GM12875 (cell line): ENCODE measurements at regions not wholly inside any gene's neighbourhood (a gene's known extent, or its start where the extent isn't known, plus 50 kb on each side); places are given as distances from the start of the nearest gene placed in this dataset.

Experiments
- H3K4me3 ChIP-seq: one replicate; pipeline ENCODE4 v1.5.1; 2011; ENCODE audit warnings: low read depth, low read length, control low read depth
- TF ChIP-seq, protein P1 (sequence below): IDR thresholded peaks from 2 replicates; pipeline ENCODE4 v1.5.1; 2011; ENCODE audit warnings: low read depth, mild to moderate bottlenecking, control low read depth, inconsistent platforms, low read length, moderate library complexity, borderline replicate concordance; ENCODE audit not compliant: insufficient read depth

- TF ChIP-seq, protein P1, sequence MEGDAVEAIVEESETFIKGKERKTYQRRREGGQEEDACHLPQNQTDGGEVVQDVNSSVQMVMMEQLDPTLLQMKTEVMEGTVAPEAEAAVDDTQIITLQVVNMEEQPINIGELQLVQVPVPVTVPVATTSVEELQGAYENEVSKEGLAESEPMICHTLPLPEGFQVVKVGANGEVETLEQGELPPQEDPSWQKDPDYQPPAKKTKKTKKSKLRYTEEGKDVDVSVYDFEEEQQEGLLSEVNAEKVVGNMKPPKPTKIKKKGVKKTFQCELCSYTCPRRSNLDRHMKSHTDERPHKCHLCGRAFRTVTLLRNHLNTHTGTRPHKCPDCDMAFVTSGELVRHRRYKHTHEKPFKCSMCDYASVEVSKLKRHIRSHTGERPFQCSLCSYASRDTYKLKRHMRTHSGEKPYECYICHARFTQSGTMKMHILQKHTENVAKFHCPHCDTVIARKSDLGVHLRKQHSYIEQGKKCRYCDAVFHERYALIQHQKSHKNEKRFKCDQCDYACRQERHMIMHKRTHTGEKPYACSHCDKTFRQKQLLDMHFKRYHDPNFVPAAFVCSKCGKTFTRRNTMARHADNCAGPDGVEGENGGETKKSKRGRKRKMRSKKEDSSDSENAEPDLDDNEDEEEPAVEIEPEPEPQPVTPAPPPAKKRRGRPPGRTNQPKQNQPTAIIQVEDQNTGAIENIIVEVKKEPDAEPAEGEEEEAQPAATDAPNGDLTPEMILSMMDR: no peak
- H3K4me3 ChIP-seq: no peak overlapping the region
Measured at GRCh38 chr10:44083719-44084400, 301.0 kb downstream of the CXCL12 start.

GRCh38 chr10:44071479-44071878 is 313.4 kb downstream of the CXCL12 start:
- TF ChIP-seq, protein P1: no peak
- H3K4me3 ChIP-seq: no peak overlapping the region

- TF ChIP-seq, protein P1: no peak
- no peak overlapping the region for H3K4me3 ChIP-seq
Measured at GRCh38 chr10:44070282-44070681, 314.6 kb downstream of the CXCL12 start.

GRCh38 chr10:44069573-44069972 is 315.3 kb downstream of the CXCL12 start:
- TF ChIP-seq, protein P1: no peak
- no peak overlapping the region for H3K4me3 ChIP-seq

- H3K4me3 ChIP-seq: no peak overlapping the region
- TF ChIP-seq, protein P1: no peak
Measured at GRCh38 chr10:44068716-44069482, 316.0 kb downstream of the CXCL12 start.

DNA sequence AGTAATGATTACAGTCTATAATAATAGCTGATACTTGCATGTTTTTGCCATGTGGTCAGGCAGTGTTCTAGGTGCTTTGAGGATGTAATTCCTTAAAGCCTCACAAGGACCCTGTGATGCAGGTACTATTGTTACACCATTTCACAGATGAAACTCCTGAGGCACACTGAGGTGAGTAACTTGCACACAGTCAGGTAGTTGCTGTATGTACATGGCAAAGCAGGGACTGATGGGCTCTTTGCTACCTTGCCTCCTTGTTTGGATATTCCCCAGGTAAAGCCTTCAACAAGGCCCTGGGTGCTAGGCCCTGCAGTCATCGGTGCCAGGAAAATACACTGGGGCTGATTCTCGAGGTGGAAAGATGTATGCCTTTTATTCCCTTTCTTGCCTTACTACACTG is 317.5 kb downstream of the CXCL12 start:
- TF ChIP-seq, protein P1: no peak
- H3K4me3 ChIP-seq: no peak overlapping the region
